Peyer's patch (tissue), 4 donors: ENCODE measurements at regions not wholly inside any gene's neighbourhood (a gene's known extent, or its start where the extent isn't known, plus 50 kb on each side); places are given as distances from the start of the nearest gene placed in this dataset.
A peak's percentile ranks its signal among the peaks of the same experiment; 100 is the strongest.

Experiments
- DNase-seq, 3 donors: peaks; one replicate each; pipeline ENCODE4 v3.0.0-alpha.2; 2017 to 2019
- H3K27ac ChIP-seq, 4 donors: fragments of 200-600 bp; sonication (generic); one replicate each; pipeline ENCODE4 v1.5.1; 2016 to 2019
- H3K27me3 ChIP-seq, 2 donors: fragments of 200-600 bp; sonication (generic); one replicate each; pipeline ENCODE4 v1.5.1; 2019
- H3K36me3 ChIP-seq, 3 donors: fragments of 200-600 bp; sonication (generic); one replicate each; pipeline ENCODE4 v1.5.1; 2016 to 2019
- H3K4me1 ChIP-seq, 4 donors: fragments of 200-600 bp; sonication (generic); one replicate each; pipeline ENCODE4 v1.5.1; 2016 to 2019
- H3K4me3 ChIP-seq, 4 donors: fragments of 200-600 bp; sonication (generic); 1 replicate in 3 of 4; 2 replicates in 1 of 4; pipeline ENCODE4 v1.5.1; 2016 to 2019; ENCODE audit warnings: mild to moderate bottlenecking in 1 of 4
- H3K9me3 ChIP-seq, 4 donors: fragments of 200-600 bp; sonication (generic); one replicate each; pipeline ENCODE4 v1.5.1; 2016 to 2019; ENCODE audit warnings: mild to moderate bottlenecking in 1 of 4
- POLR2A ChIP-seq, 2 donors: fragments of 450-650 bp; IDR thresholded peaks; one replicate each; pipeline ENCODE4 v1.5.1; 2017; ENCODE audit warnings: antibody characterized with exemption in 2 of 2, mild to moderate bottlenecking in 2 of 2, moderate library complexity in 2 of 2
- TF ChIP-seq, protein P1 (sequence below), 6 experiments: fragments of 450-650 bp in 4 of 6; fragments of 200-600 bp in 2 of 6; sonication (generic) in 1 of 6; IDR thresholded peaks; one replicate each; pipeline ENCODE4 v1.5.1; 2017 to 2019; ENCODE audit warnings: antibody characterized with exemption in 6 of 6, mild to moderate bottlenecking in 3 of 6, moderate library complexity in 1 of 6

DNA sequence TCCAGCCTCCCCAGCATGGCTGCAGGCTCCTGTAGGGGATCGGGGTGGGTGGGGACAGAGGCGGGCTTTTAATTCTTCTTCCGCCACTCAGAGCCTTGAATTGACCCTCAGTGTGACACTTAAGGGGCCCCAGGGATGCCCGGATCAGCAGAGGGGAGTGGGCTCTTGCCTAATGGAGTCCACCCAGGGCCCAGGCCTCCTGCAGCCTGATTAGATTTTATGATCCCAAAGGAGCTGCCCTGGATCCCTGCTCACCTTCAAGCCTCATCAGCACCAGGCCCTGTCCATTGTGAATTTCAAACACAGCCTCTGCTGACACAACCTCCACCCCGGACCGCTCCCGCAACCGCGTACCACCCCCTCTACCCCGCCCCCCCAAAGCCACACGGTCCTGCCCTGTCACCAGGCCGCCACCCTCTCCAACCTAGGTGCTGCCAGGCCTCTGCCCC, 214.1 kb upstream of the IER5L start:
- H3K4me1 ChIP-seq: no peaks in the 10 kb centered on the region
- H3K4me3 ChIP-seq: no peak overlapping the region
- no peaks in the 10 kb centered on the region for H3K9me3 ChIP-seq
- H3K27ac ChIP-seq: no peak overlapping the region
- peak in 1 of 3 donors; percentile 49 for DNase-seq
- TF ChIP-seq, protein P1, sequence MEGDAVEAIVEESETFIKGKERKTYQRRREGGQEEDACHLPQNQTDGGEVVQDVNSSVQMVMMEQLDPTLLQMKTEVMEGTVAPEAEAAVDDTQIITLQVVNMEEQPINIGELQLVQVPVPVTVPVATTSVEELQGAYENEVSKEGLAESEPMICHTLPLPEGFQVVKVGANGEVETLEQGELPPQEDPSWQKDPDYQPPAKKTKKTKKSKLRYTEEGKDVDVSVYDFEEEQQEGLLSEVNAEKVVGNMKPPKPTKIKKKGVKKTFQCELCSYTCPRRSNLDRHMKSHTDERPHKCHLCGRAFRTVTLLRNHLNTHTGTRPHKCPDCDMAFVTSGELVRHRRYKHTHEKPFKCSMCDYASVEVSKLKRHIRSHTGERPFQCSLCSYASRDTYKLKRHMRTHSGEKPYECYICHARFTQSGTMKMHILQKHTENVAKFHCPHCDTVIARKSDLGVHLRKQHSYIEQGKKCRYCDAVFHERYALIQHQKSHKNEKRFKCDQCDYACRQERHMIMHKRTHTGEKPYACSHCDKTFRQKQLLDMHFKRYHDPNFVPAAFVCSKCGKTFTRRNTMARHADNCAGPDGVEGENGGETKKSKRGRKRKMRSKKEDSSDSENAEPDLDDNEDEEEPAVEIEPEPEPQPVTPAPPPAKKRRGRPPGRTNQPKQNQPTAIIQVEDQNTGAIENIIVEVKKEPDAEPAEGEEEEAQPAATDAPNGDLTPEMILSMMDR (IDR thresholded peaks at IDR 0.05): no peak
- no peak for TF ChIP-seq POLR2A (IDR thresholded peaks at IDR 0.05)
- H3K36me3 ChIP-seq: no peaks in the 10 kb centered on the region
- H3K27me3 ChIP-seq: no peaks in the 10 kb centered on the region

DNA sequence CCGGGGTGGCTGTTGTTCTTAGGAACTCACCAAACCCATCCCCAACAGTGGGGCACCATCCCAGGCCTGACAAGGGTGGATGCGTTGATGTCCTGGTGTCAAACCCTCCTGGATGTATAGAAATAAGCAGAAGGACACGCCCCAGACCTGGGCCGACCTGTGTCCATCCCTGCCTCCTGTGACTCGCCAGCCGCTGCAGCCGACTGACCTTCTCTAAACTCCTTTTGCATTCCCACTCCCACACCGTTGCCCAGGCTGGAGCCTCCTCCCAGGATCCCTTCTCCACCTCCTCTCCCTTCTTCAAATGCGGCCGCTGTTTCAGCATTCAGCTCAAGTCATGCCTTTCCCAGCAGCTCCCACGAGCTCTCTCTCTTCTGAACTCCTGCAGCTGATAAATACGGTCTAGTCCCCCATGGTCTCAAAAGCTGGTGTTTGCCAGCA, 213.2 kb upstream of the IER5L start:
- H3K27me3 ChIP-seq: no peaks in the 10 kb centered on the region
- H3K9me3 ChIP-seq: no peaks in the 10 kb centered on the region

DNA sequence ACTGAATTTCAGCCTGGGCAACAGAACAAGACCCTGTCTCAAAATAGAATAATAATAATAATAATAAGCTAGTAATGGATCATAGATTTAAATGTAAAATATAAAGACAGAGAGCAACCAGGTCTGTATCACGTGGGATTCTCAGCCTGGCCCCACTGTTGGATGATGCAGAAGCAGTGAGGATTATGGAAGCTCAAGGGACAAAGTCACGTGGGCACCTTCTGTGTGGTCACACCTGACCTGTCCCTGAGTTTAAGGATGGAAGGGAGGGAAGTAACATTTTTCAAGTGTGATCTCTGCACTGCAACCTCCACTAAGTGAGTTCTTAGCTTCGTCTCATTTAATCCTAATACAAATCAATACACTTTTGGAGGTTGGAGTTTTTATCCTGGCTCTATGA, 212.5 kb upstream of the IER5L start:
- Histone ChIP-seq H3K9me3 (no peaks in the 10 kb centered on the region), H3K27me3 (no peaks in the 10 kb centered on the region), H3K27ac (no peak overlapping the region), H3K36me3 (no peaks in the 10 kb centered on the region), H3K4me3 (no peak overlapping the region), H3K4me1 (no peaks in the 10 kb centered on the region)
- DNase-seq: peak in 1 of 3 donors; percentile 9
- TF ChIP-seq, protein P1 (IDR thresholded peaks at IDR 0.05): no peak
- no peak for TF ChIP-seq POLR2A (IDR thresholded peaks at IDR 0.05)

More for the DNA sequence above, 213.2 kb upstream of the IER5L start:
- no peak for TF ChIP-seq POLR2A (IDR thresholded peaks at IDR 0.05)
- TF ChIP-seq, protein P1 (IDR thresholded peaks at IDR 0.05): no peak
- Histone ChIP-seq H3K4me3 (no peak overlapping the region), H3K36me3 (no peaks in the 10 kb centered on the region), H3K4me1 (no peaks in the 10 kb centered on the region), H3K27ac (no peak overlapping the region)
- DNase-seq: peak in 1 of 3 donors; percentile 44

DNA sequence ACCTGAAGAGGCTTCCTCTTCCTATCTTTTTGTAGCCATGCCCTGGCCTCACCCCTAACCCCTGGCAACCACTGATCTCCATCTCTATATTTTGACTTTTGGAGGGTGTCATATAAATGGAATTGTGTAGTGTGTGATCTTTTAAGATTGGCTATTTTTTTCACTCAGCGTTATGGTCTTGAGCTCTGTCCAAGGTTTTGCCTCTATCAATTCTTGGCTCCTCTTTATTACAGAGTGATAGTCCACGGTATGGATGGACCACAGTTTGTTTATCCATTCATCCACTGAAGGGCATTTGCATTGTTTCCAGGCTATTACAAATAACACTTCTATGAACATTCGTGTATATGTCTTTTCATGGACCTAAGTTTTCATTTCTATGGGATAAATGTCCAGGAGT, 209.8 kb upstream of the IER5L start:
- Histone ChIP-seq H3K4me3 (no peak overlapping the region), H3K27me3 (no peaks in the 10 kb centered on the region), H3K36me3 (no peaks in the 10 kb centered on the region), H3K4me1 (peaks cover 0 to 6% (median 1%) of the 10 kb centered on the region in 4 donors), H3K9me3 (no peaks in the 10 kb centered on the region), H3K27ac (no peak overlapping the region)
- TF ChIP-seq, protein P1 (IDR thresholded peaks at IDR 0.05): no peak
- no peak for TF ChIP-seq POLR2A (IDR thresholded peaks at IDR 0.05)
- no peak for DNase-seq

DNA sequence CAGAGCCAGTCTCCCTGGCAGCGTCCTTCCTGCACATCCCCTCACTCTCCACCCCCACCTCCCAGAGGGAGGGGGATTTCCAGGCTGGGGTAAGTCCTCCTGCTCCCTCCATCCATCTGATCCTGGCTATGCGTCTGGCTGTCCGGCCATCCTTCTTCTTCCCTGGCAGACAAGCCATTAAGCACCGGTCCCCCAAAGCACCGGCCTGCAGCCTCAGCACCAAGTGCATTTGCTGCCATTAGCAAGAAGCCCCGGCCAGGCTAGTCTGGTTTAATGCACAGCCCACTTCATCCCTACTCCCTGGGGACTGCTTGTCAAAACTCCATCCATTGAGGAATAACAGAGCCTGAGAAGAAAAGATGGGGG, 208.7 kb upstream of the IER5L start:
- TF ChIP-seq, protein P1 (IDR thresholded peaks at IDR 0.05): no peak
- no peak for TF ChIP-seq POLR2A (IDR thresholded peaks at IDR 0.05)
- Histone ChIP-seq H3K4me3 (no peak overlapping the region), H3K36me3 (no peaks in the 10 kb centered on the region), H3K27me3 (no peaks in the 10 kb centered on the region), H3K9me3 (no peaks in the 10 kb centered on the region), H3K27ac (no peak overlapping the region), H3K4me1 (peaks cover 0 to 13% (median 3%) of the 10 kb centered on the region in 4 donors)
- no peak for DNase-seq
